GM12878 (cell line): ENCODE measurements at regions not wholly inside any gene's neighbourhood (a gene's known extent, or its start where the extent isn't known, plus 50 kb on each side); places are given as distances from the start of the nearest gene placed in this dataset.

ENCODE experiments used
- ATAC-seq: fragments of 200-7000 bp; cut with Tn5 transposase; 3 replicates; pipeline ENCODE4 v1.9.1; 2020; ENCODE audit warnings: mild to moderate bottlenecking, moderate library complexity
- BruUV-seq: library from RNA; stranded (reverse); fragments of 400-500 nt; replicated peaks from 2 replicates; lab custom pipeline; 2021; lab: Mats Ljungman, UMichigan
- CTCF ChIA-PET: fragments of 300-600 bp; sonication (Branson Sonifier 250); formaldehyde crosslinking; extraction: SDS; loops from one replicate; lab custom pipeline; 2021; ENCODE audit warnings: inconsistent platforms; lab: Yijun Ruan, JAX
- POLR2A ChIA-PET: fragments of 350-600 bp; formaldehyde crosslinking; extraction: SDS; loops from one replicate; lab custom pipeline; 2021; ENCODE audit warnings: inconsistent platforms; lab: Charles Lee
- RAD21 ChIA-PET: fragments of 300-600 bp; sonication (Branson Sonifier 250); formaldehyde crosslinking; loops from one replicate; lab custom pipeline; 2023; ENCODE audit warnings: antibody characterized with exemption; ENCODE audit not compliant: unreplicated experiment; lab: Charles Lee
- SMC1A ChIA-PET: fragments of 300-600 bp; sonication (Branson Sonifier 250); formaldehyde crosslinking; loops from one replicate; lab custom pipeline; 2023; ENCODE audit not compliant: unreplicated experiment, uncharacterized antibody; lab: Charles Lee
- DNase-seq: peaks from one replicate; pipeline ENCODE4 v3.0.0-alpha.2; 2011; ENCODE audit warnings: low read depth, low spot score
- FAIRE-seq: peaks from 3 replicates; lab custom pipeline; 2011; peaks lifted over from hg19 to GRCh38; lab: Jason Lieb, UNC
- H2AFZ ChIP-seq: 2 replicates; pipeline ENCODE4 v1.6.0; 2011; ENCODE audit warnings: low read depth, low read length, control low read depth; ENCODE audit not compliant: control insufficient read depth
- H3K27ac ChIP-seq: 2 replicates; pipeline ENCODE4 v1.5.1; 2011; ENCODE audit warnings: control low read depth; ENCODE audit not compliant: control insufficient read depth, insufficient read depth
- H3K27me3 ChIP-seq, 2 experiments: replicated peaks in 1 of 2; 2 replicates each; pipeline versions ENCODE4 v1.6.0 to v1.6.1; 2011; ENCODE audit warnings: low read length in 1 of 2; ENCODE audit not compliant: control insufficient read depth in 2 of 2, insufficient read depth in 2 of 2
- H3K36me3 ChIP-seq, 2 experiments: 2 replicates each; pipeline ENCODE4 v1.5.1; 2011; ENCODE audit warnings: low read length in 1 of 2; ENCODE audit not compliant: control insufficient read depth in 2 of 2, insufficient read depth in 2 of 2
- H3K4me1 ChIP-seq: 2 replicates; pipeline ENCODE4 v1.6.1; 2011; ENCODE audit warnings: mild to moderate bottlenecking, low read length, moderate library complexity, mixed read lengths; ENCODE audit not compliant: control insufficient read depth, insufficient read depth
- H3K4me2 ChIP-seq: 2 replicates; pipeline ENCODE4 v1.6.0; 2011; ENCODE audit warnings: control low read depth; ENCODE audit not compliant: control insufficient read depth, insufficient read depth
- H3K4me3 ChIP-seq: fragments of 200-600 bp; sonication (generic); 2 replicates; pipeline ENCODE4 v1.5.1; 2016
- H3K79me2 ChIP-seq: 2 replicates; pipeline ENCODE4 v1.6.0; 2011; ENCODE audit warnings: low read length; ENCODE audit not compliant: control insufficient read depth, insufficient read depth
- H3K9ac ChIP-seq: 2 replicates; pipeline ENCODE4 v1.8.0; 2011; ENCODE audit warnings: low read length, control low read depth, mixed read lengths; ENCODE audit not compliant: control insufficient read depth, insufficient read depth
- H3K9me3 ChIP-seq: replicated peaks from 3 replicates; pipeline ENCODE4 v1.5.1; 2011; ENCODE audit warnings: mild to moderate bottlenecking, low read length; ENCODE audit not compliant: control insufficient read depth, insufficient read depth
- H4K20me1 ChIP-seq: 2 replicates; pipeline ENCODE4 v1.6.0; 2011; ENCODE audit not compliant: control insufficient read depth, insufficient read depth
- HDAC2 ChIP-seq: fragments of 200-600 bp; sonication (generic); IDR thresholded peaks from 2 replicates; pipeline ENCODE4 v1.6.1; 2017
- KDM1A ChIP-seq: fragments of 200-600 bp; sonication (generic); IDR thresholded peaks from 2 replicates; pipeline ENCODE4 v1.6.1; 2016; ENCODE audit warnings: borderline replicate concordance
- PML ChIP-seq: IDR thresholded peaks from 2 replicates; pipeline ENCODE4 v1.6.1; 2012; ENCODE audit warnings: low read length, inconsistent platforms
- RB1 ChIP-seq: fragments of 450-650 bp; formaldehyde crosslinking; IDR thresholded peaks from 2 replicates; pipeline ENCODE4 v1.6.1; 2017; ENCODE audit warnings: mild to moderate bottlenecking, borderline replicate concordance
- WGBS: methylation state at CpG from one replicate; pipeline ENCODE4 v1.1.6; 2016; ENCODE audit warnings: low lambda C conversion rate; ENCODE audit not compliant: insufficient replicate concordance, insufficient coverage; ENCODE audit errors: missing lambda C conversion rate; 5-methylcytosine and 5-hydroxymethylcytosine counted together
- in situ Hi-C: fragments of 300-500 bp; cut with MboI; formaldehyde crosslinking; loops from 9 replicates; pipeline ENCODE4 v1.14.3; 2018; ENCODE audit warnings: mixed read lengths
- intact Hi-C: fragments of 100-400 bp; cut with micrococcal nuclease; formaldehyde crosslinking; loops from one replicate; pipeline ENCODE4 v1.14.2; 2022; ENCODE audit not compliant: unreplicated experiment
- TF ChIP-seq, protein P1 (sequence below): fragments of 450-650 bp; formaldehyde crosslinking; IDR thresholded peaks from 2 replicates; pipeline ENCODE4 v1.5.0; 2022; ENCODE audit warnings: mild to moderate bottlenecking, missing genetic modification characterization

DNA sequence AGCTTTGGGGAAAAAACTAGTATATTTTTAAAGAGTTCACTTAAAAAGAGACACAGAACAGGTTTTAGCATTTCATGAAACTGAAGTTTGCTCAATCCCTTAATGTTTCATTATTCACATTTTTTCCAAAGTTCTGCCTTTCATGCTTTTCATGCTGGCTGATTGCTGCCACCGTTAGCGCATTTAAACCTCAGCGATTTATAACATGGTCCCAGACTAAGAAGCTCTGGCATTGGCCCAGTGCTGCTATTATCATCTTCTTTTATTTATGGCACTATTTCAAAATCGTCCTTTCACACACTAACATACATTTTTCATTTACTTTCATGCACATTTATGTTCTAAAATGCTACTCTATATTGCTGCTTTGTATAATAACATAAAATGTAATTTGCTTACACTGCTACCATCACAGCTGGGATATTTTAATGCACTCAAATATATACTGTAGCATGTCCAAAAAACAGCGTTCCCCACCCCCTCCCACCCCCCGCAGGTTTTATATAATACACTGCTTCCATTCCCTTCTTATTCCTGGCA lies 141.9 kb downstream of the MPP7 start:
- Histone ChIP-seq H2AFZ (no peak overlapping the region), H3K27ac (no peak overlapping the region), H3K9ac (no peak overlapping the region), H3K4me1 (no peaks in the 10 kb centered on the region), H3K79me2 (no peaks in the 10 kb centered on the region), H3K36me3 (no peaks in the 10 kb centered on the region), H3K27me3 (no peaks in the 10 kb centered on the region), H3K4me3 (no peak overlapping the region), H4K20me1 (no peaks in the 10 kb centered on the region), H3K9me3 (no peaks in the 10 kb centered on the region), H3K4me2 (no peak overlapping the region)
- RAD21 ChIA-PET: interaction anchor here (0.7 kb wide), 1 partner anchor 19 kb away, joined by 3 read pairs; no protein-coding TSS in a partner anchor
- ATAC-seq (no peak), DNase-seq (no peak), FAIRE-seq (no peak)
- no TSS peak for BruUV-seq
- SMC1A ChIA-PET: interaction anchor here (1.4 kb wide), 1 partner anchor 244 kb away, joined by 3 read pairs; no protein-coding TSS in a partner anchor
- intact Hi-C loops: no loop called here
- CTCF ChIA-PET: no interaction called here
- WGBS: 72% methylated on average over 6 of the region's 6 CpGs
- no peak for TF ChIP-seq KDM1A
- no peak for TF ChIP-seq PML
- no peak for TF ChIP-seq RB1
- TF ChIP-seq, protein P1, sequence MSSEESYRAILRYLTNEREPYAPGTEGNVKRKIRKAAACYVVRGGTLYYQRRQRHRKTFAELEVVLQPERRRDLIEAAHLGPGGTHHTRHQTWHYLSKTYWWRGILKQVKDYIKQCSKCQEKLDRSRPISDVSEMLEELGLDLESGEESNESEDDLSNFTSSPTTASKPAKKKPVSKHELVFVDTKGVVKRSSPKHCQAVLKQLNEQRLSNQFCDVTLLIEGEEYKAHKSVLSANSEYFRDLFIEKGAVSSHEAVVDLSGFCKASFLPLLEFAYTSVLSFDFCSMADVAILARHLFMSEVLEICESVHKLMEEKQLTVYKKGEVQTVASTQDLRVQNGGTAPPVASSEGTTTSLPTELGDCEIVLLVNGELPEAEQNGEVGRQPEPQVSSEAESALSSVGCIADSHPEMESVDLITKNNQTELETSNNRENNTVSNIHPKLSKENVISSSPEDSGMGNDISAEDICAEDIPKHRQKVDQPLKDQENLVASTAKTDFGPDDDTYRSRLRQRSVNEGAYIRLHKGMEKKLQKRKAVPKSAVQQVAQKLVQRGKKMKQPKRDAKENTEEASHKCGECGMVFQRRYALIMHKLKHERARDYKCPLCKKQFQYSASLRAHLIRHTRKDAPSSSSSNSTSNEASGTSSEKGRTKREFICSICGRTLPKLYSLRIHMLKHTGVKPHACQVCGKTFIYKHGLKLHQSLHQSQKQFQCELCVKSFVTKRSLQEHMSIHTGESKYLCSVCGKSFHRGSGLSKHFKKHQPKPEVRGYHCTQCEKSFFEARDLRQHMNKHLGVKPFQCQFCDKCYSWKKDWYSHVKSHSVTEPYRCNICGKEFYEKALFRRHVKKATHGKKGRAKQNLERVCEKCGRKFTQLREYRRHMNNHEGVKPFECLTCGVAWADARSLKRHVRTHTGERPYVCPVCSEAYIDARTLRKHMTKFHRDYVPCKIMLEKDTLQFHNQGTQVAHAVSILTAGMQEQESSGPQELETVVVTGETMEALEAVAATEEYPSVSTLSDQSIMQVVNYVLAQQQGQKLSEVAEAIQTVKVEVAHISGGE (CRISPR knock-in tag): no peak
- no peak for TF ChIP-seq HDAC2
- POLR2A ChIA-PET: no interaction called here
- in situ Hi-C loops: no loop called here
